Liver (tissue), 7 donors: ENCODE measurements at regions not wholly inside any gene's neighbourhood (a gene's known extent, or its start where the extent isn't known, plus 50 kb on each side); places are given as distances from the start of the nearest gene placed in this dataset.
"Not testable (repeated sequence)": the region's sequence is repeated elsewhere in the genome, so short reads cannot be mapped to it uniquely, and the experiment has no call there.

Source experiments
- DNase-seq: peaks from one replicate; pipeline ENCODE4 v3.0.0-alpha.2; 2017; ENCODE audit warnings: low spot score
- H3K27ac ChIP-seq, 2 donors: one replicate each; pipeline ENCODE4 v1.7.0; 2013; ENCODE audit warnings: inconsistent platforms in 2 of 2, low read length in 2 of 2, control low read depth in 1 of 2, low read depth in 1 of 2, mild to moderate bottlenecking in 1 of 2
- H3K27me3 ChIP-seq, 4 donors: one replicate each; pipeline versions ENCODE4 v1.6.1 to v1.7.0; 2013; ENCODE audit warnings: low read length in 3 of 4, inconsistent platforms in 1 of 4, mild to moderate bottlenecking in 1 of 4, moderate library complexity in 1 of 4; ENCODE audit not compliant: control insufficient read depth in 4 of 4, insufficient read depth in 4 of 4
- H3K36me3 ChIP-seq, 4 donors: one replicate each; pipeline versions ENCODE4 v1.6.1 to v1.7.0; 2013; ENCODE audit warnings: low read length in 3 of 4, mild to moderate bottlenecking in 3 of 4, low read depth in 1 of 4, moderate library complexity in 1 of 4; ENCODE audit not compliant: control insufficient read depth in 4 of 4, insufficient read depth in 3 of 4
- H3K4me1 ChIP-seq, 4 donors: one replicate each; pipeline versions ENCODE4 v1.6.1 to v1.7.0; 2013; ENCODE audit warnings: low read length in 3 of 4, mild to moderate bottlenecking in 3 of 4, moderate library complexity in 1 of 4; ENCODE audit not compliant: control insufficient read depth in 4 of 4, insufficient read depth in 4 of 4
- H3K4me3 ChIP-seq, 3 donors: one replicate each; pipeline versions ENCODE4 v1.6.1 to v1.7.0; 2013; ENCODE audit warnings: low read length in 3 of 3, control low read depth in 1 of 3, low read depth in 1 of 3, mild to moderate bottlenecking in 1 of 3
- H3K9ac ChIP-seq, 2 donors: one replicate each; pipeline ENCODE4 v1.7.0; 2013; ENCODE audit warnings: low read length in 2 of 2, mild to moderate bottlenecking in 2 of 2, moderate library complexity in 2 of 2, control low read depth in 1 of 2, low read depth in 1 of 2
- H3K9me3 ChIP-seq, 4 donors: one replicate each; pipeline versions ENCODE4 v1.6.1 to v1.7.0; 2013; ENCODE audit warnings: low read length in 3 of 4; ENCODE audit not compliant: control insufficient read depth in 4 of 4
- FOXA1 ChIP-seq: IDR thresholded peaks from 2 replicates; pipeline ENCODE4 v1.6.1; 2016; ENCODE audit warnings: antibody characterized with exemption
- FOXA2 ChIP-seq: IDR thresholded peaks from 2 replicates; pipeline ENCODE4 v1.6.1; 2016; ENCODE audit warnings: antibody characterized with exemption
- GABPA ChIP-seq, 2 donors: IDR thresholded peaks in 1 of 2; conservative IDR thresholded peaks in 1 of 2; 2 replicates each; pipeline ENCODE4 v1.6.1; 2016; ENCODE audit warnings: antibody characterized with exemption in 2 of 2, mild to moderate bottlenecking in 1 of 2, moderate library complexity in 1 of 2
- HNF4A ChIP-seq, 2 donors: conservative IDR thresholded peaks; 2 replicates each; pipeline ENCODE4 v1.6.1; 2016; ENCODE audit warnings: antibody characterized with exemption in 2 of 2, mild to moderate bottlenecking in 2 of 2
- HNF4G ChIP-seq: IDR thresholded peaks from 2 replicates; pipeline ENCODE4 v1.6.1; 2016; ENCODE audit warnings: antibody characterized with exemption
- RAD21 ChIP-seq, 2 donors: IDR thresholded peaks; 2 replicates each; pipeline ENCODE4 v1.6.1; 2016; ENCODE audit warnings: antibody characterized with exemption in 2 of 2, mild to moderate bottlenecking in 2 of 2
- RXRA ChIP-seq, 2 donors: IDR thresholded peaks; 2 replicates each; pipeline ENCODE4 v1.6.1; 2017 to 2018; ENCODE audit warnings: antibody characterized with exemption in 2 of 2, mild to moderate bottlenecking in 1 of 2
- SP1 ChIP-seq: IDR thresholded peaks from 2 replicates; pipeline ENCODE4 v1.6.1; 2018; ENCODE audit warnings: antibody characterized with exemption, mild to moderate bottlenecking
- WGBS: extraction: QIAGEN DNeasy Blood & Tissue Kit; methylation state at CpG from one replicate; pipeline ENCODE4 v1.1.7; 2013; 5-methylcytosine and 5-hydroxymethylcytosine counted together
- TF ChIP-seq, protein P1 (sequence below): IDR thresholded peaks from 2 replicates; pipeline ENCODE4 v1.6.1; 2016; ENCODE audit warnings: antibody characterized with exemption
- TF ChIP-seq, protein P2 (sequence below): IDR thresholded peaks from 2 replicates; pipeline ENCODE4 v1.6.1; 2016; ENCODE audit warnings: antibody characterized with exemption, mild to moderate bottlenecking
- donor health status: healthy.
- donor health status: healthy.
- donor health status: healthy.
- donor health status: healthy.

DNA sequence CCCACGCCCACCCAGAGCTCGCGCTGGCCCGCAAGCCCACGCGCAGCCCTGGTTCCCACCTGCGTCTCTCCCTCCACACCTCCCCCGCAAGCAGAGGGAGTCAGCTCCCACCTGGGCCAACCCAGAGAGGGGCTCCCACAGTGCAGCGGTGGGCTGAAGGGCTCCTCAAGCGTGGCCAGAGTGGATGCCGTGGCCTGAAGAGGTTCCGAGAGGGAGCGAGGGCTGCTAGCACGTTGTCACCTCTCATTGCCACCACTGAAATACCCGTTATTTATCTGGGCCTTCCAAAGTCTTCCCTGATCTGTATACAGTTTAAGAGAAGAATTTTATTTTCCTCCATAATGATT, 88.3 kb upstream of the MYLIP start:
- H3K9me3 ChIP-seq: no peaks in the 10 kb centered on the region
- no peak overlapping the region for H3K27ac ChIP-seq
- 94% methylated on average over 15 of the region's 15 CpGs for WGBS
- H3K9ac ChIP-seq: no peak overlapping the region
- no peaks in the 10 kb centered on the region for H3K27me3 ChIP-seq
- no peak overlapping the region for H3K4me3 ChIP-seq
- no peaks in the 10 kb centered on the region for H3K4me1 ChIP-seq
- no peak for DNase-seq
- TF ChIP-seq HNF4A (conservative IDR thresholded peaks at IDR 0.05): no peak
- no peaks in the 10 kb centered on the region for H3K36me3 ChIP-seq

DNA sequence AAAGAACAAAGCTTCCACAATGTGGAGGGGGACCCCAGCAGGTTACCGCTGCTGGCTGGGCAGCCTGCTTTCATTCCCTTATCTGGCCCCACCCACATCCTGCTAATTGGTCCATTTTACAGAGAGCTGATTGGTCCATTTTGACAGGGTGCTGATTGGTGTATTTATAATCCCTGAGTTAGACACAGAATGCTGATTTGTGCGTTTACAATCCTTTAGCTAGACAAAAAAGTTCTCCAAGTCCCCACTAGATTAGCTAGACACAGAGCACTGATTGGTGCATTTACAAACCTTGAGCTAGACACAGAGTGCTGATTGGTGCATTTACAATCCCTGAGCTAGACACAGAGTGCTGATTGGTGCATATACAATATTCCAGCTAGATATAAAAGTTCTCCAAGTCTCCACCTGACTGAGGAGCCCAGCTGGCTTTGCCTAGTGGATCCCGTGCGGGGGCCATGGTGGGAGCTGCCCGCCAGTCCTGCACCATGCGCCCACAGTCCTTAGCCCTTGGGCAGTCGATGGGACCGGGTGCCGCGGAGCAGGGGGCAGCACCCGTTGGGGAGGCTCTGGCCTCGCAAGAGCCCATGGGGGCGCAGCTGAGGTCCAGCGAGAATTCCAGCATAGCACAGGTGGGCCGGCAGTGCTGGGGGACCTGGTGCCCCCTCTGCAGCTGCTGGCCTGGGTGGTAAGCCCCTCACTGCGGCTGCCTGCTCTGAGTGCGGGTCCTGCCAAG, 88.8 kb upstream of the MYLIP start:
- not testable (repeated sequence) for H3K9me3 ChIP-seq, H3K27me3 ChIP-seq, DNase-seq, H3K4me1 ChIP-seq, H3K9ac ChIP-seq, H3K4me3 ChIP-seq, H3K36me3 ChIP-seq, H3K27ac ChIP-seq
- 95% methylated on average over 17 of the region's 17 CpGs for WGBS

DNA sequence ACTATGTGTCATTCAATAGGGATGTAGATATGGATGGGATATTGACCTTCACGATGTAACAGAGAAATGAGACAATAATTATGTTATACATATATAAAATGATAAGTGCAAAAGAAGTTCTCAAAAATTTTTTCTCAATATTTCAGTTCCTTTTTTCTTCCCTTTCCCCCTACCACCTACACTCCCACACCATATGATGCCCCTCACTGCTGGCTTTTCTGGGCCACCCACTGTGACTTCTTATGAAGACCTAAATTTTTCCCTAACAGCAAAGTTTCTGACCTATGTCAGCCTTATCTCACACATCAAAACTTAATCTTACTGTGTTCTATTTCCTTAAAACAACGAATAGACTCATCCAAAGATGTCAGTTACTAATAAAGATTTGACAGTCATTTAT, 89.9 kb upstream of the MYLIP start:
- no peaks in the 10 kb centered on the region for H3K9me3 ChIP-seq
- no peak overlapping the region for H3K27ac ChIP-seq
- H3K36me3 ChIP-seq: no peaks in the 10 kb centered on the region
- no peaks in the 10 kb centered on the region for H3K4me1 ChIP-seq
- TF ChIP-seq FOXA2 (no peak), GABPA (IDR thresholded peaks at IDR 0.05 in 1 of 2, conservative IDR thresholded peaks at IDR 0.05 in 1 of 2) (no peak), HNF4G (no peak), RAD21 (IDR thresholded peaks at IDR 0.05) (no peak)
- WGBS: 67% methylated on average over 2 of the region's 2 CpGs
- DNase-seq: no peak
- H3K9ac ChIP-seq: no peak overlapping the region
- no peak overlapping the region for H3K4me3 ChIP-seq
- no peaks in the 10 kb centered on the region for H3K27me3 ChIP-seq

DNA sequence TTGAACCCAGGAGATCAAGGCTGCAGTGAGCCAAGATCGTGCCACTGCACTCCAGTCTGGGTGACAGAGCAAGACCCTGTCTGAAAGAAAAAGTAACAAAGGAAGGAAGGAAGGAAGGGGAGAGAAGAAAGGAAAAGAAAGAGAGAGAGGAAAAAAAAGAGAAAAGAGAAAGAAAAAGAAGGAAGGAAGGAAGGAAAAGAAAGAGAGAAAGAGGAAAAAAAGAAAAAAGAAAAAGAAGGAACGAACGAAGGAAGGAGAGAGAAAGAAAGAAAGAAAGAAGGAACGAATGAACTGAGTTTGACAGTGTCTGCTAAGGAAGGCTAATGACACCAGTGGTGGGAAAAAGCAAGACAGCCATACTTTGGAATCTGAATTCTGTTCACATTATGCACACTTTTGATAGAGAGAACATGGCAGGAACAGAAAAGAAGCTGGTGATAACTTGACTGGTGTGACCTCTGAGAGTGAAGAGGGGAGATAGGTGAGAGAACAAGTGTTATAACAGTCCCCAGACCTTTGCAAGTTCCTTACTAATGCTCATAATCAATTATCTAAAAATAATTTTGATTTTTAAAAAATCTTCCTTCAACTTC, 93.3 kb upstream of the MYLIP start:
- 69% methylated on average over 4 of the region's 4 CpGs for WGBS
- no peak for DNase-seq
- Histone ChIP-seq H3K36me3 (no peaks in the 10 kb centered on the region), H3K9ac (no peak overlapping the region), H3K9me3 (peaks cover 0 to 8% (median 6%) of the 10 kb centered on the region in 4 donors), H3K4me1 (no peaks in the 10 kb centered on the region), H3K4me3 (no peak overlapping the region), H3K27me3 (no peaks in the 10 kb centered on the region), H3K27ac (no peak overlapping the region)
- TF ChIP-seq HNF4G: no peak
- TF ChIP-seq SP1: no peak
- TF ChIP-seq, protein P1, sequence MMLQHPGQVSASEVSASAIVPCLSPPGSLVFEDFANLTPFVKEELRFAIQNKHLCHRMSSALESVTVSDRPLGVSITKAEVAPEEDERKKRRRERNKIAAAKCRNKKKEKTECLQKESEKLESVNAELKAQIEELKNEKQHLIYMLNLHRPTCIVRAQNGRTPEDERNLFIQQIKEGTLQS: no peak
- no peak for TF ChIP-seq RXRA (IDR thresholded peaks at IDR 0.05)
- TF ChIP-seq, protein P2, sequence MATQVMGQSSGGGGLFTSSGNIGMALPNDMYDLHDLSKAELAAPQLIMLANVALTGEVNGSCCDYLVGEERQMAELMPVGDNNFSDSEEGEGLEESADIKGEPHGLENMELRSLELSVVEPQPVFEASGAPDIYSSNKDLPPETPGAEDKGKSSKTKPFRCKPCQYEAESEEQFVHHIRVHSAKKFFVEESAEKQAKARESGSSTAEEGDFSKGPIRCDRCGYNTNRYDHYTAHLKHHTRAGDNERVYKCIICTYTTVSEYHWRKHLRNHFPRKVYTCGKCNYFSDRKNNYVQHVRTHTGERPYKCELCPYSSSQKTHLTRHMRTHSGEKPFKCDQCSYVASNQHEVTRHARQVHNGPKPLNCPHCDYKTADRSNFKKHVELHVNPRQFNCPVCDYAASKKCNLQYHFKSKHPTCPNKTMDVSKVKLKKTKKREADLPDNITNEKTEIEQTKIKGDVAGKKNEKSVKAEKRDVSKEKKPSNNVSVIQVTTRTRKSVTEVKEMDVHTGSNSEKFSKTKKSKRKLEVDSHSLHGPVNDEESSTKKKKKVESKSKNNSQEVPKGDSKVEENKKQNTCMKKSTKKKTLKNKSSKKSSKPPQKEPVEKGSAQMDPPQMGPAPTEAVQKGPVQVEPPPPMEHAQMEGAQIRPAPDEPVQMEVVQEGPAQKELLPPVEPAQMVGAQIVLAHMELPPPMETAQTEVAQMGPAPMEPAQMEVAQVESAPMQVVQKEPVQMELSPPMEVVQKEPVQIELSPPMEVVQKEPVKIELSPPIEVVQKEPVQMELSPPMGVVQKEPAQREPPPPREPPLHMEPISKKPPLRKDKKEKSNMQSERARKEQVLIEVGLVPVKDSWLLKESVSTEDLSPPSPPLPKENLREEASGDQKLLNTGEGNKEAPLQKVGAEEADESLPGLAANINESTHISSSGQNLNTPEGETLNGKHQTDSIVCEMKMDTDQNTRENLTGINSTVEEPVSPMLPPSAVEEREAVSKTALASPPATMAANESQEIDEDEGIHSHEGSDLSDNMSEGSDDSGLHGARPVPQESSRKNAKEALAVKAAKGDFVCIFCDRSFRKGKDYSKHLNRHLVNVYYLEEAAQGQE: no peak
- no peak for TF ChIP-seq FOXA1
- TF ChIP-seq FOXA2: no peak
